ENCODE measurements at regions not wholly inside any gene's neighbourhood (a gene's known extent, or its start where the extent isn't known, plus 50 kb on each side); places are given as distances from the start of the nearest gene placed in this dataset.

DNA sequence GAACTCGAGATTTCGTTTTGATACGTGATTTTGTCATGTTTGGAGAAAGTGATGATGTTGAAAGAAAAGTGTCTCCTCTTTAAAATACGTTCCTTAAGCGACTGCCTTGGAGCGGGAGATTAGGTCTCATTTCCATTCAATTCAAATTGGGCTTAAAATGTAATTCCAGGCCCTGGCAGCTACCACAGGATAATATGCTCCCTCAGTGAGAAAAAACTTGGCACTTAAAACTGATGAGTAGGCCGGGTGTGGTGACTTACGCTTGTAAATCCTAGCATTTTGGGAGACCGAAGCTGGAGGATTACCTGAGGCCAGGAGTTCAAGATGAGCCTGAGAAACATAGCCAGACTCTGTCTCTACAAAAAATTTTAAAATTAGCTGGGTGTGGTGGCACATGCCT lies 146.3 kb upstream of the L3MBTL4 start:
- TF ChIP-seq, protein P1, sequence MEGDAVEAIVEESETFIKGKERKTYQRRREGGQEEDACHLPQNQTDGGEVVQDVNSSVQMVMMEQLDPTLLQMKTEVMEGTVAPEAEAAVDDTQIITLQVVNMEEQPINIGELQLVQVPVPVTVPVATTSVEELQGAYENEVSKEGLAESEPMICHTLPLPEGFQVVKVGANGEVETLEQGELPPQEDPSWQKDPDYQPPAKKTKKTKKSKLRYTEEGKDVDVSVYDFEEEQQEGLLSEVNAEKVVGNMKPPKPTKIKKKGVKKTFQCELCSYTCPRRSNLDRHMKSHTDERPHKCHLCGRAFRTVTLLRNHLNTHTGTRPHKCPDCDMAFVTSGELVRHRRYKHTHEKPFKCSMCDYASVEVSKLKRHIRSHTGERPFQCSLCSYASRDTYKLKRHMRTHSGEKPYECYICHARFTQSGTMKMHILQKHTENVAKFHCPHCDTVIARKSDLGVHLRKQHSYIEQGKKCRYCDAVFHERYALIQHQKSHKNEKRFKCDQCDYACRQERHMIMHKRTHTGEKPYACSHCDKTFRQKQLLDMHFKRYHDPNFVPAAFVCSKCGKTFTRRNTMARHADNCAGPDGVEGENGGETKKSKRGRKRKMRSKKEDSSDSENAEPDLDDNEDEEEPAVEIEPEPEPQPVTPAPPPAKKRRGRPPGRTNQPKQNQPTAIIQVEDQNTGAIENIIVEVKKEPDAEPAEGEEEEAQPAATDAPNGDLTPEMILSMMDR (IDR thresholded peaks at IDR 0.05 in 4 of 5, conservative IDR thresholded peaks at IDR 0.05 in 1 of 5): no peak
- no peak for TF ChIP-seq POLR2A (IDR thresholded peaks at IDR 0.05)

Data from gastrocnemius medialis (tissue), 4 donors.